Left ventricle myocardium superior (tissue), 1 donor: ENCODE measurements at regions not wholly inside any gene's neighbourhood (a gene's known extent, or its start where the extent isn't known, plus 50 kb on each side); places are given as distances from the start of the nearest gene placed in this dataset.

Experiments
- ATAC-seq: fragments of 200-7000 bp; cut with Tn5 transposase; one replicate; pipeline ENCODE4 v1.9.1; 2020; ENCODE audit warnings: mild to moderate bottlenecking, moderate library complexity
- DNase-seq: peaks from one replicate; pipeline ENCODE4 v3.0.0-alpha.2; 2020
- intact Hi-C: fragments of 100-400 bp; cut with micrococcal nuclease; formaldehyde crosslinking; loops from one replicate; pipeline ENCODE4 v1.11.0; 2022
- donor health status: DM: no; HTN: yes; CAD: no; lungs with severe emphysema.

GRCh38 chr20:10724449-10725173 is 50.8 kb upstream of the JAG1 start:
- DNase-seq (no peak), ATAC-seq (no peak)
- intact Hi-C loops: no loop called here

DNA sequence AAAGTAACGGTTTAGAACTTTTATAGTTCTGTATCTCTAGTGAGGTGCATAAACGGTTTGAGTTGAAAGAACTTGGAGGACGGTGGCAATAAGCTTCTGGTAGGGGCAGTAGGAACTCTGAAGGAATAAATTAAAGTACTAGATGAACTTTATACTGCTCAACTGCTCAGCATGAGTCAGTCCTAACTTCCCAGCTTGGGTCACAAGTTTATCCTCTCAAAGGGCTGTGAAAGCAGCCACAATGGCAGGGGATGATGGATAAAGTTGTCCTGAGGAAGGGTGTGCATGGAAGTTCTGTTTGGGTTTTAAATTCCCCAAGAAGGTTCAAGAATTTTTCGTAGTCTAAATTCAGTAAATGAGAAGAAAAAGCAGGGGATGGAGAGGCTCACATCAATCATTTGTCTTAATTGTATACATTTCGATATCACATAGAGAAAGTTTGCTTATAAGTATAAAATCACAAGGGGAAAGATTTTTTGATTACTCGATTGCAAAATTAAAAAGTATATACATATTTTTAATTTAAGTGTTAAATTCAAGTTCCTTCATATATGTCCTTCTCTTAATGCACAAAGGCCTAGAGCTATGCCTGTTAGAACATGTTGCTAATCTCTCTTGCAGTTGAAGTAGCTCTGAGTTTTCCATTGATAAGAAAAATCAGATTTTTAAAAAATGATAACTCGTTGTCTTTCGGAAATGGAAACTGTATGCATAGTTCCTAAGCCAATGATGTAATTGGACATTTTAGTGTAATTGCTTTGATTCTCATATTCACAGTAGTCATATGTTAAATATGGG is 55.3 kb upstream of the JAG1 start:
- ATAC-seq: no peak

GRCh38 chr20:10729785-10730184 is 56.0 kb upstream of the JAG1 start:
- no peak for DNase-seq
- ATAC-seq: no peak
- intact Hi-C loops: no loop called here

More for the DNA sequence above, 55.3 kb upstream of the JAG1 start:
- DNase-seq: no peak
- intact Hi-C loops: no loop called here

DNA sequence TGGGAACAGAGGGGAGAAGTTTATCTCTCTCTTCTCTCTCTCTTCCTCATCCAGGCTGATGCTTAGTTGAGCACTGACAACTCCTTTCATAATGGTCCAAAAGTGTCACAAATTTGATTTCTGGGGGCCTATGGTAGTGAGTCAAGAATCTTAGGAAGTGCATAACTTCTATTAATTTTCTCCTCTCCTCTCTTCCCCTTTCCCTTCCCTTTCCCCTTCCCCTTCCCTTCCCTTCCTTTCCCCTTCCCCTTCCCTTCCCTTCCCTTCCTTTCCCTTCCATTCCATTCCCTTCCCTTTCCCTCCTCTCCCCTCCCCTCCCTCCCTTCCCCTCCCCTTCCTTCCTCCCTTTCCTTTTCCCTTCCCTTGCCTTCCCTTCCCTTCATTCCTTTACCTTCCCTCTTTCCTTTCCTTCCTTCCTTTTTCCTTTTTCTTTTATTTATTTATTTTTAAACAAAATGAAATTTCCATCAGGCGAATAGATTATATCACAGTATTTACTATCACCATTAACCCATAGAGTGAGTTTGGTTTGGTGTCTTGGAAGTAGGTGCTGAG is 56.9 kb upstream of the JAG1 start:
- no peak for DNase-seq
- no peak for ATAC-seq
- intact Hi-C loops: no loop called here

DNA sequence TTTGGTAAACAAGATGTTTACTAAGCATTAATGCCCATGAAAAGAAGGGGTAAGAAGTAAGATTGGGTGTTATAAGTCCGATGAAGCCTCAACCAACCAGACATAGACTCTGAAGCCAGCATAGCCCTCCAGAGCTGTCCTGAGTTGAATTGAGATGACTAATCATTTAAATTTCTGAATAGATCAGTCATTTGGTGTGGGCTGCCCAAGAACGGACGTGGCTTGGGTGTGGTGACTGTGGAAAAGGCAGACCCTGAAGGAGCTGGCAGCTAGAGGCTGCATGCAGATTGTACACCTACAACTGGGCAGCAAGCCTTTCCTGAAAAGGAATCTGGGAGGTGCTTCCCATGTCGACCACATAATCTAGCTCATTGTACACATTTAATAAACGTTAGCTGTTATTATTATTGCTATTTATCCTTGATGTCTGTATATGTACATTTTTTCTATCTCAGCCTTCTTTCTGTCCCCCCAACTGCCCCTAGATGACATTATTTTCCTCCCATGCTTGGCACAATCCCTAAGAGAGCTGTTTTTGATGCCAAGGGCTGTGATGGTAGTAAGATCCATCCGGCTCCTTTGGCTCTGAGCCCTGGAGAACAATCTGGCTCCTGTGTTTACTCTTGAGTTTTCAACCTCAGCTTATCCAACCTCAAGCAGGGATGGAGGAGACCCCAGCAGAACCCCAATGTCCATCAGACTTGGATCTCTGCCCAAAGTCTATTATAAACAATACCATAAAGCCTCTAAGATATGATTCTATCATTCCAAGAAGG is 57.6 kb upstream of the JAG1 start:
- ATAC-seq (no peak), DNase-seq (no peak)
- intact Hi-C loops: no loop called here

- intact Hi-C loops: no loop called here
- ATAC-seq (no peak), DNase-seq (no peak)
Observed at GRCh38 chr20:10733122-10733521, 59.3 kb upstream of the JAG1 start.

DNA sequence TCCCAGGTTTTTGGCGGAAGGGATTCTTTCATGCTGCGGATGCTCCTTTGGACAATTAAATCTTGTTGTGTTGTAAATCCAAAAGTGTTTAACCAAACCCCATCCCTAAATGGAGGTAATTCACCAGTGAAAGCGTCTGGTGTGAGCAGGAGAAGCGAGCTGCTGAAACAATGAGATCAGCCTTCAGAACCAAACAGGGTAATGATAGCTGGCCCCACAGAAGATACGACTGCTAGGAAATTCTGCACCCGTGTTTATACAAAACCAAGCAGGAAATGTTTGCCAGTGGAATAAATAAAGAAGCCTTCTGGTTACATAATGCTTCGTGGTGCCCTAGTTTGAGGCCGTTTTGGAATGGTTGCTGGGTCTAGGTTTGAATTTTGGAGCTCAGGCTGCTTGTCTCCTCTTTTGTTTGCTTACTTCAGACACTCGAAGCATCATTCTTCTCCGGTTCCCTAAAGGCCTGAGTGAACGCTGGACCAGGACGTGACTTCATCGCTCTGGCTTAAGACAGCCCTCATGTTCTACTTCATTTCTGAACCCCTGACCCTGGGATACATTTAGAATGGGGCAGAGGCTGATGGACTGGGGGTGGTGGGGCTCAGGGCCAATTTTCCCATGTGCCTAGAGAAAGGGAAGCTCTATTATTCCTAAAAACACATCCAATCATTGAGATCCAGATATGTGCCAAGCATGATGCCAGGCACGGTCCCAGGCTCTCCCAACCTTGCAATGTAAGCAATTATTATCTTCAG is 61.6 kb upstream of the JAG1 start:
- peak; percentile 61 for ATAC-seq
- DNase-seq: peak; percentile 37
- intact Hi-C loops: no loop called here

DNA sequence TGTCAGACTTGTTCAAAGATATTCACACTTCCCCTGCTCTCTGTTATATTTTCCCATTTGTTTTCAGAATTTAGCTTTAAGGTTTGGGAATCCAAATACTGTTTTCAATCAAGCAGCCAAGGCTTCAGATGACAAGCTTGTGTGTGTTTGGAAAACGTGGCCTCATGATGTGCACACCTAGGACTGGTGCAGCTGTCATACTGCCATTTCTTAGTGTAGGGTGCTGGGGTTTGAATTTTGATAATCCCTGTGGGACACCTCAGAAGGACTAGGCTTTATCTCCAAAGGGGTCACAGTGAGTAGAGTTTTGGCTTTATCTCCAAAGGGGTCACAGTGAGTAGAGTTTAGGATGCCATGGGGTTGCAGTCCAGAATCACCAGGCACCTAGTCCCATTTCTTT is 65.3 kb upstream of the JAG1 start:
- DNase-seq: no peak
- intact Hi-C loops: no loop called here
- no peak for ATAC-seq

DNA sequence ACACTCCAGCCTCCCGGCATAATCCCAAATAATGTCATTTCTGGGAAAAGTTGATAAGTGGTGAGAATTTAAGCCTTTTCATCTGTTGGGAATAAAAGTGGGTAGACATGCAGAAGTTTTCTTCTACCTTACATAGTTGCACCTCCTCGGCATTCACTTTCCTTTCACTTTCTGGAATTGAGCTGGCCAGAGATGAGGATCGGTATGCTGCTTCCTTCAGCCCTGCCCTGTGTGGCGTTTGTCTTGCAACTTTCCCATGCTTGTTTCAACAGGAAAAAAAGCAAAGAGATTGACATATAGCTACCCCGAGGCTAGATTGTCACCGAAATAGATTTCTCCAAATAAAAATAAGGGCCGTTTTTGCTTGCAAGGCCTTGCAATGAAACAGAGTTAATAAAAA is 65.8 kb upstream of the JAG1 start:
- ATAC-seq: peak; percentile 65
- intact Hi-C loops: no loop called here
- no peak for DNase-seq

- no peak for DNase-seq
- intact Hi-C loops: no loop called here
- peak; percentile 82 for ATAC-seq
Observed at GRCh38 chr20:10741060-10741459, 67.3 kb upstream of the JAG1 start.

- intact Hi-C loops: no loop called here
- no peak for DNase-seq
- no peak for ATAC-seq
Observed at GRCh38 chr20:10745790-10746189, 72.0 kb upstream of the JAG1 start.

- no peak for DNase-seq
- intact Hi-C loops: no loop called here
- peak; percentile 53 for ATAC-seq
Observed at GRCh38 chr20:10747019-10747418, 73.2 kb upstream of the JAG1 start.

GRCh38 chr20:10749084-10749483 is 75.3 kb upstream of the JAG1 start:
- intact Hi-C loops: no loop called here
- no peak for ATAC-seq

DNA sequence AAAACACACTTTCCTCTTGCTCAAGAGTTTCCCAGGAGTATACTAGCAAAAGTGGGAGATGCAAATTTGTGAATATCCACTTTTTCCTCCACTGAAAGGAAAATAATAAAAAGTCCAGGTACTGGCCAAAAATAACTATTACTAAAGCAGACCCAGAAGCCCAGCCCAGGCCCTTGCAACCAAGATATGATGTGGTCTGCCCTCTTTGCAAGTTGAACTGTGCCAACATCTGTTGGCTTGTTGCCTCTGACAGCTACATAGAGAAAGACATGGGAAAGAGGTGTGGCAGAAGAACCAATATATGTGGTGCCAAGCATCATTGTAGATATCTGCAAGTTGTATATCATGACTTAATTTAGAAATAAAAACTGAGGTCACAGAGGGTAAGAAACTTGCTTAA is 78.4 kb upstream of the JAG1 start:
- intact Hi-C loops: no loop called here
- ATAC-seq: no peak
- DNase-seq: no peak

More at GRCh38 chr20:10749084-10749483, 75.3 kb upstream of the JAG1 start:
- DNase-seq: no peak

- intact Hi-C loops: no loop called here
- ATAC-seq (no peak), DNase-seq (no peak)
Observed at GRCh38 chr20:10754824-10755223, 81.0 kb upstream of the JAG1 start.

- no peak for ATAC-seq
- intact Hi-C loops: no loop called here
- DNase-seq: no peak
Observed at GRCh38 chr20:10758446-10758845, 84.6 kb upstream of the JAG1 start.

DNA sequence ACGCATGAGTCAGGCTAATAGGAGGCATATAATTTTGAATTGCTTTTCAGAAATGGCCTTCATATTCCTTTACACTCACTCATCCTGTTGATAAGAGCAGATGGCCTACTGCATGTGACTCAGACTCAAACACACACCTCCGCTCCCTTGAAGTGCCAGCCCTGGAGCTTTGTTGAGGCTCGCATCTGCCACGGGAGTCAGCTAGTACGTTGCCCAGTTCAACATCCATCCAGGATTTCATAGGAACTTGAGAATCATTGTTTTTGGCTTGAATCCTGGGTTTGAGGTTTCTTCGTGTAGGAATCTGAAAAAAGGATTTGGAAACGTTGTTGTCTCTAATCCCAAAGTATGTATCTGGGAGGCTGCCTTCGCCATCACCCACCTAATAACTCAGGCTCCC is 87.4 kb upstream of the JAG1 start:
- DNase-seq (no peak), ATAC-seq (no peak)
- intact Hi-C loops: no loop called here

GRCh38 chr20:10761786-10762185 is 88.0 kb upstream of the JAG1 start:
- peak; percentile 26 for ATAC-seq
- DNase-seq: no peak
- intact Hi-C loops: no loop called here

GRCh38 chr20:10762216-10762615 is 88.4 kb upstream of the JAG1 start:
- intact Hi-C loops: no loop called here

More at GRCh38 chr20:10762216-10762615, 88.4 kb upstream of the JAG1 start:
- ATAC-seq: no peak
- no peak for DNase-seq
